Neutrophil (primary cell): ENCODE measurements at regions not wholly inside any gene's neighbourhood (a gene's known extent, or its start where the extent isn't known, plus 50 kb on each side); places are given as distances from the start of the nearest gene placed in this dataset.
A peak's percentile ranks its signal among the peaks of the same experiment; 100 is the strongest.

Experiments used
- H3K27ac ChIP-seq: fragments of 200-600 bp; sonication (generic); 2 replicates; pipeline ENCODE4 v1.5.1; 2016; ENCODE audit warnings: mild to moderate bottlenecking, moderate library complexity
- H3K27me3 ChIP-seq: fragments of 200-600 bp; sonication (generic); 2 replicates; pipeline ENCODE4 v1.6.0; 2016; ENCODE audit warnings: mild to moderate bottlenecking
- H3K36me3 ChIP-seq: fragments of 200-600 bp; sonication (generic); 2 replicates; pipeline ENCODE4 v1.5.1; 2017
- H3K4me1 ChIP-seq, 2 experiments: fragments of 200-600 bp in 1 of 2; sonication (generic) in 1 of 2; 1 replicate in 1 of 2; 2 replicates in 1 of 2; pipeline versions ENCODE4 v1.5.1 to v1.6.1; 2013 to 2016; ENCODE audit warnings: low read depth in 1 of 2, low read length in 1 of 2, mild to moderate bottlenecking in 1 of 2, moderate library complexity in 1 of 2; ENCODE audit not compliant: control insufficient read depth in 1 of 2, insufficient read depth in 1 of 2
- H3K4me3 ChIP-seq, 2 experiments: fragments of 200-600 bp in 1 of 2; sonication (generic) in 1 of 2; 1 replicate in 1 of 2; 2 replicates in 1 of 2; pipeline ENCODE4 v1.5.1; 2013 to 2016; ENCODE audit warnings: low read depth in 1 of 2, low read length in 1 of 2, mild to moderate bottlenecking in 1 of 2, moderate library complexity in 1 of 2
- H3K9me3 ChIP-seq: fragments of 200-600 bp; sonication (generic); 2 replicates; pipeline ENCODE4 v1.5.1; 2016
- TF ChIP-seq, protein P1 (sequence below): fragments of 200-600 bp; sonication (generic); IDR thresholded peaks from 2 replicates; pipeline ENCODE4 v1.5.1; 2016; ENCODE audit warnings: antibody characterized with exemption

DNA sequence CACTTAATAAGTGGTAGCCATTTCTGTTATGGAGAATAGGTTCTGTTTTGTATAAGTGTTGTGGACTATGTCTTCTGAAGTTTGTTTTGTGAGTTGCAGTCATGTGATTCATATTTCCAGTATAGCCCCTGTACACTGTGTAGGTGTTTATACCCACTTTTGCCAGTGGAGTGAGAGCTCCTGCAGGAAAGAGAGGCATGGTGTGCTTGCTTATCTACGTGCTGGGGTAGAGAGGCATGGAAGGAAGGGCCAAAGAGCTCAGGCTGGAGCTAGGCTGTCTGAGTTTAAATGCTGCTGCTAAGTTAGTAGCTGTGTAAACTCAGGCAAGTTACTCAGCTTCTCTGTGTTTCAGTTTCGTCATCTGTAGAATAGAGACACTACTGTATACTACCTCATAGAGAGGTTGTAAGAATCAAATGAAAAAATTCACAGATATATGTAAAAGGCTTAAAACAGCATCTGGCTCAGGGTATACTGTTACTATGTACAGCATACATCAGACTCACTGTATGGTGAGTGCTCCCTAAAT is 88.2 kb upstream of the SLC38A2 start:
- Histone ChIP-seq H3K36me3 (no peaks in the 10 kb centered on the region), H3K27ac (peak overlapping the region; percentile 81), H3K4me1 (peaks cover 53 to 63% of the 10 kb centered on the region in 2 experiments), H3K4me3 (peak overlapping the region in 1 of 2 experiments; percentile 35), H3K9me3 (no peaks in the 10 kb centered on the region), H3K27me3 (no peaks in the 10 kb centered on the region)
- TF ChIP-seq, protein P1, sequence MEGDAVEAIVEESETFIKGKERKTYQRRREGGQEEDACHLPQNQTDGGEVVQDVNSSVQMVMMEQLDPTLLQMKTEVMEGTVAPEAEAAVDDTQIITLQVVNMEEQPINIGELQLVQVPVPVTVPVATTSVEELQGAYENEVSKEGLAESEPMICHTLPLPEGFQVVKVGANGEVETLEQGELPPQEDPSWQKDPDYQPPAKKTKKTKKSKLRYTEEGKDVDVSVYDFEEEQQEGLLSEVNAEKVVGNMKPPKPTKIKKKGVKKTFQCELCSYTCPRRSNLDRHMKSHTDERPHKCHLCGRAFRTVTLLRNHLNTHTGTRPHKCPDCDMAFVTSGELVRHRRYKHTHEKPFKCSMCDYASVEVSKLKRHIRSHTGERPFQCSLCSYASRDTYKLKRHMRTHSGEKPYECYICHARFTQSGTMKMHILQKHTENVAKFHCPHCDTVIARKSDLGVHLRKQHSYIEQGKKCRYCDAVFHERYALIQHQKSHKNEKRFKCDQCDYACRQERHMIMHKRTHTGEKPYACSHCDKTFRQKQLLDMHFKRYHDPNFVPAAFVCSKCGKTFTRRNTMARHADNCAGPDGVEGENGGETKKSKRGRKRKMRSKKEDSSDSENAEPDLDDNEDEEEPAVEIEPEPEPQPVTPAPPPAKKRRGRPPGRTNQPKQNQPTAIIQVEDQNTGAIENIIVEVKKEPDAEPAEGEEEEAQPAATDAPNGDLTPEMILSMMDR = no peak

DNA sequence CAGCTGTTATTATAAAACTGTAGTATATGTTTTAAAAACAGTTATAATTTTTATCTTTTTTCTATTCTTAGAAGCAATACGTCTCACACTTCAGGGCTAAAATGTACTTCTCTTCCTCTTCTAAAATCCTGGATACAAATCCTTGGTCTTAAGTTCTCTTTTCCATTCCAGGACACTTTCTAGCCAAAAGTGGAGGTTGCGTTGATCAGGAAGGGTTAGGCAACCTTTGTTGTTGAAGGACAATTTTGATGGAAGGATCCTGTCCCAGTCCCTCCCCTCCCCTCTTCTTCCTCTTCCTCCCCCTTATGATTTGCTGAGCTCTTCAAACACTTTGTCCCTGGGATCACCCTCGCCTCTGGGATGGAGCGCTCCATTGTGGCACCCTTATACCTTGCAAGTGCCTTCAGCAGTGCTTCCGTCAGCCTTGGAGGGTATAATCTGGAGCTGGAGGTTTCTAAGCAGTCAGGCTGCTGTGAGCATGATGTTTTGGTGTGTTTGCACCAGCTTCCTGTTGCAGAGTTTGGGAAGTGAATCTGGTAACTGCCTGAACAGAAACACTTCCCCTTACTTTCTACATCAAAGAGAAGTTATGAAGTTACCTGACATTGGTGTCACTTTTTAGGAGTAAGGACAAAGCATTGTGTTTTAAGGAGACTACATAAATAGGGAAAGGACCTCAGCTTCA is 87.4 kb upstream of the SLC38A2 start:
- Histone ChIP-seq H3K9me3 (no peaks in the 10 kb centered on the region), H3K4me3 (peak overlapping the region; percentile 35 to 57), H3K36me3 (no peaks in the 10 kb centered on the region), H3K4me1 (peaks cover 59 to 69% of the 10 kb centered on the region in 2 experiments), H3K27ac (peak overlapping the region; percentile 81), H3K27me3 (no peaks in the 10 kb centered on the region)
- TF ChIP-seq, protein P1 = no peak

DNA sequence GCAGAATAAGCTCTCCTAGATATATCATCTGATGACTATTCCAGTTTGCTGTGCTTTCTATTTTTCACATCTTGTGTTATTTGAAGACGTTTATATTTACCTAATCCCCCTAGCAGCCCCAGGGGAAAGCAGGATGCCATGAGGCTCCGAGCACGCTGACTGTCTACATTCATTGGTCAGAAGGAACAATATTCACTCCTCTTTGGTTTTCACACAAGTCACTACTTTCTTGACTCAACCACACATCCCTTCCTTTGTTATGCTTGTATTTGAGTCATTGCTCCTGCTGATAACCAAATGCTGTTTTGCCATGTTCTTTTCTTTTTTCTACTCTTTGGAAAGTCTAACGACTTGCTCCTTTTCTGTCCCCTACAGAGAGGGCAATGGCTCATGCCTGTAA is 86.5 kb upstream of the SLC38A2 start:
- Histone ChIP-seq H3K36me3 (no peaks in the 10 kb centered on the region), H3K27ac (peak overlapping the region; percentile 81), H3K4me1 (peaks cover 64 to 73% of the 10 kb centered on the region in 2 experiments), H3K27me3 (no peaks in the 10 kb centered on the region), H3K9me3 (no peaks in the 10 kb centered on the region), H3K4me3 (peak overlapping the region in 1 of 2 experiments; percentile 35)
- TF ChIP-seq, protein P1 = no peak

DNA sequence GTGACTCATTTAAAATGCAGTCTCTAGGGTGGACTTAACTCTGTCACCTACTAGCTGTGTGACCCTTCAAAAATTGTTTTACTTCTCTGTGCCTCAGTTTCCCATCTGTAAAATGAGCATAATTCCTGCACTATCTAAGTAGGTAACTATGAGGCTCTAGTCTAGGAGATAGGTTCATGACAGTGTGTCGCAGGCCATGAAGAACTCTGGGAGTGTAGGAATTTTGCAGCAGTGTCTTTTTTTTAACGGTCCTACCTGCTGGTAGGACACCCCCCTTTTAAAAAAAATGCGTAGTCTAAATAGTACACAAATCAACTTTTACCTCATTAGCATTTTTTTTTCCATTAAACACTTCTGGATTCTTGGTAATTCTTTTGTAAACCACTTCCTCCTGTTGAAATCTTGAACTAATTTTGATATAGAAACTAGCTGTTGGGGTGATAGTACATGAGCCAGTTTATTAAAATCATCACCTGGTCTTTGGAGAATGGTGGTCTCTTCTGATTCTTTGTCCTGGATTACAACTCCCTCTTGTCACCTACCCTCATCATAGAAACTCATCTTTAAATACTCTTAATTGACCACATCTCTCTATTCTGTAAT is 86.0 kb upstream of the SLC38A2 start:
- TF ChIP-seq, protein P1 = no peak
- no peaks in the 10 kb centered on the region for H3K36me3 ChIP-seq
- H3K27ac ChIP-seq = peak overlapping the region; percentile 81
- H3K9me3 ChIP-seq = no peaks in the 10 kb centered on the region
- H3K27me3 ChIP-seq = no peaks in the 10 kb centered on the region
- H3K4me1 ChIP-seq = peaks cover 64 to 73% of the 10 kb centered on the region in 2 experiments
- H3K4me3 ChIP-seq = no peak overlapping the region

GRCh38 chr12:46457958-46458357 is 85.4 kb upstream of the SLC38A2 start:
- Histone ChIP-seq H3K4me1 (peaks cover 64 to 73% of the 10 kb centered on the region in 2 experiments), H3K4me3 (no peak overlapping the region), H3K27ac (peak overlapping the region; percentile 81), H3K36me3 (no peaks in the 10 kb centered on the region), H3K9me3 (no peaks in the 10 kb centered on the region), H3K27me3 (no peaks in the 10 kb centered on the region)
- TF ChIP-seq, protein P1 = no peak
